Upper lobe of right lung (tissue), 1 donor: ENCODE measurements at regions not wholly inside any gene's neighbourhood (a gene's known extent, or its start where the extent isn't known, plus 50 kb on each side); places are given as distances from the start of the nearest gene placed in this dataset.

Source experiments
- ATAC-seq: fragments of 200-7000 bp; cut with Tn5 transposase; one replicate; pipeline ENCODE4 v1.9.1; 2020; ENCODE audit warnings: mild to moderate bottlenecking, moderate library complexity
- DNase-seq: peaks from one replicate; pipeline ENCODE4 v3.0.0-alpha.2; 2020
- H3K27ac ChIP-seq: fragments of 200-600 bp; one replicate; pipeline ENCODE4 v1.8.0; 2022
- H3K27me3 ChIP-seq: fragments of 200-600 bp; one replicate; pipeline ENCODE4 v1.8.0; 2022; ENCODE audit warnings: mild to moderate bottlenecking
- H3K36me3 ChIP-seq: fragments of 200-600 bp; one replicate; pipeline ENCODE4 v1.8.0; 2022
- H3K4me1 ChIP-seq: fragments of 200-600 bp; one replicate; pipeline ENCODE4 v1.8.0; 2022
- H3K4me3 ChIP-seq: fragments of 200-600 bp; one replicate; pipeline ENCODE4 v1.8.0; 2022; ENCODE audit warnings: mild to moderate bottlenecking
- H3K9me3 ChIP-seq: fragments of 200-600 bp; one replicate; pipeline ENCODE4 v1.8.0; 2022
- intact Hi-C: fragments of 100-400 bp; cut with DNase I; formaldehyde crosslinking; loops from one replicate; pipeline ENCODE4 v1.11.0; 2022
- TF ChIP-seq, protein P1 (sequence below): fragments of 200-600 bp; IDR thresholded peaks from one replicate; pipeline ENCODE4 v1.8.0; 2022; ENCODE audit warnings: antibody characterized with exemption
- donor health status: DM: no; HTN: yes; CAD: no; lungs with severe emphysema.

DNA sequence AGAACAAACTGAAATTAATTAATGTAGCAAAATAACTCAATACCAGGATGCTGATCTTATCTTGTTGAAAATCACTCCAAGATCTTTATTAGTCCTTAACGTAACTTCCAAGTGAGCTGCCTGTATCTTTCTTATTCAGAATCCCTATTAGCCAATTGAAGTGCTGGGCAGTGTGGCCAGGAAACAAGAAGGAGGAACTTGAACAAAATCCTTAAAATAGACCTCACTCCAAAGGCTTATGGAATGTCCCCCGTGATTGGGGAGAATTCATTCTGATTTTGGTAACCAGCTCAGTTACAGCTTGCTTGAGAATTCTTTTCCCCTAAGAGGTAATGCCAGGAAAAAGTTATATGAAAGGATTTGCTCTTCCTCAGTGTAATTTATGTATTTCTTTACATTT is 171.0 kb downstream of the DEPDC1B start:
- H3K4me1 ChIP-seq: no peaks in the 10 kb centered on the region
- H3K36me3 ChIP-seq: no peaks in the 10 kb centered on the region
- H3K27ac ChIP-seq: no peak overlapping the region
- TF ChIP-seq, protein P1, sequence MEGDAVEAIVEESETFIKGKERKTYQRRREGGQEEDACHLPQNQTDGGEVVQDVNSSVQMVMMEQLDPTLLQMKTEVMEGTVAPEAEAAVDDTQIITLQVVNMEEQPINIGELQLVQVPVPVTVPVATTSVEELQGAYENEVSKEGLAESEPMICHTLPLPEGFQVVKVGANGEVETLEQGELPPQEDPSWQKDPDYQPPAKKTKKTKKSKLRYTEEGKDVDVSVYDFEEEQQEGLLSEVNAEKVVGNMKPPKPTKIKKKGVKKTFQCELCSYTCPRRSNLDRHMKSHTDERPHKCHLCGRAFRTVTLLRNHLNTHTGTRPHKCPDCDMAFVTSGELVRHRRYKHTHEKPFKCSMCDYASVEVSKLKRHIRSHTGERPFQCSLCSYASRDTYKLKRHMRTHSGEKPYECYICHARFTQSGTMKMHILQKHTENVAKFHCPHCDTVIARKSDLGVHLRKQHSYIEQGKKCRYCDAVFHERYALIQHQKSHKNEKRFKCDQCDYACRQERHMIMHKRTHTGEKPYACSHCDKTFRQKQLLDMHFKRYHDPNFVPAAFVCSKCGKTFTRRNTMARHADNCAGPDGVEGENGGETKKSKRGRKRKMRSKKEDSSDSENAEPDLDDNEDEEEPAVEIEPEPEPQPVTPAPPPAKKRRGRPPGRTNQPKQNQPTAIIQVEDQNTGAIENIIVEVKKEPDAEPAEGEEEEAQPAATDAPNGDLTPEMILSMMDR: no peak
- intact Hi-C loops: no loop called here
- DNase-seq: no peak
- ATAC-seq: no peak
- no peak overlapping the region for H3K4me3 ChIP-seq
- no peaks in the 10 kb centered on the region for H3K9me3 ChIP-seq
- H3K27me3 ChIP-seq: no peaks in the 10 kb centered on the region

GRCh38 chr5:60527072-60527471 is 172.9 kb downstream of the DEPDC1B start:
- Histone ChIP-seq H3K4me1 (no peaks in the 10 kb centered on the region), H3K27me3 (no peaks in the 10 kb centered on the region), H3K9me3 (no peaks in the 10 kb centered on the region), H3K4me3 (no peak overlapping the region), H3K27ac (no peak overlapping the region), H3K36me3 (no peaks in the 10 kb centered on the region)
- TF ChIP-seq, protein P1: no peak
- no peak for ATAC-seq
- intact Hi-C loops: no loop called here
- no peak for DNase-seq

DNA sequence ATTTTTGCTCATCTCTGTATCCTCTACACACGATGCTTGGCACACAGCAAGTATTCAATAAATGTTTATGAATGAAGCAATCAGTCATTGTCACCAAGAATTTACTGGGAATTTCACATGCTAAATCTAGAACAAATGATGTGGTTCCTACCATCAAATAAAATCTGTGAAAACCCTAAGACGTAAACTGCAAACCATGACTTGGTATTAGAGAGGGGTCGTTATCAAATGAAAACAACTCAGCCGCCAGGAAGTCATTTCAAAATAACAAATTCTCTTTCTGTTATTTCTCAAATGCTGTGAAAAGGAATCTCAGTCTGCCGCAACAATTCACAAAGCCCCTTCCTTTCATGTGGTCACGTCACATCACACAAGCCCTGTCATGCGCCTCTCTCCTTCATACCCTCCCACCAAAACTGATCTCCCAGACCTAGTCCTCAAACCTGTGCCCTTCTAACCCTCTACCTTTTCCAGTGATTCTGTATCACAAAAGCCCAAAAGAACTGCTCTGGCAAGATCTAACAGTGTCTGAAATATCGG is 173.6 kb downstream of the DEPDC1B start:
- DNase-seq (no peak), ATAC-seq (no peak)
- Histone ChIP-seq H3K36me3 (no peaks in the 10 kb centered on the region), H3K4me1 (no peaks in the 10 kb centered on the region), H3K4me3 (no peak overlapping the region), H3K27me3 (no peaks in the 10 kb centered on the region), H3K27ac (no peak overlapping the region), H3K9me3 (no peaks in the 10 kb centered on the region)
- intact Hi-C loops: no loop called here
- TF ChIP-seq, protein P1: no peak

GRCh38 chr5:60522292-60522905 is 177.6 kb downstream of the DEPDC1B start:
- no peak overlapping the region for H3K4me3 ChIP-seq
- TF ChIP-seq, protein P1: no peak

DNA sequence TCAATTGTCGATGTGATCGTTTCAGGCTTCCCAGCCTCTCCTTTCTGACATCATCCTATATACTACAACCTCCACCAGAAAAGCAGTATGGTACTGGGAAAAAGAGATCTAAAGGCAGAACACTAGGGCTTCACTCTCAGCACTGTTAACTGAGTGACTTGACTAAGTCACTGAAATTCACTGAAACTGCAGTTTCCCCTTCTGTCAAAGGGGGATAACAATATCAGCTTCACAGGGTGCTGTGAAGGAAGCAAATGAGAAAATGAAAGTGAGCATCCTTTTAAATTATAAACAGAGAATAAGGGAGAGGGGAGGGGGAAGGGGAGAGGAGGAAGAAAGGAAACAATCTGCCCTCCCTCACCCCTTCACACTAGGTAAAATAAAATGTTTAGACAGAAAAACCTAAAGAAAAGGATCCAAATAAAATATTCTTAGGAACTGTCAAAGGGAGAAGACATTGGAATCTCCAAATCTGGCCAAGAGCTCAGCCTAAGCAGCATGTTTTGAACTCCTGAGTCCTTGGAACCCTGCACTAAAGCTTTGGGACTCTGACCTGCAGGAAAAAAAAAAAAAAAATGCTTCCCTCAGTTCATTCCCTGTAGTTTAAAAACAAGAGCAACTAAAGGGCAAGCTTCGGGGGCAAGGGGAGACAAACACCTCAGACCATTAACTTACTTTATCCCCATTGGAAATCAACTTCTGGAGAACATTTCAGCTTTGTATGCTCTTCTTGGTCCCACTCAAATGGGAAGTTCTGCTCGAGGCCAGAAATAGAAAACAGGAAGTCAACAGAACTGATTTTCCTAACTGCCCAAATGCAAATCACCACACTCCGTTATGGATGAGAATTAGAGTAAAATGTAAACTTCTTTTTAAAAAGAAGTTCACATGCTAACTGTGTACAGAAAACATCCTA is 178.3 kb downstream of the DEPDC1B start:
- TF ChIP-seq, protein P1: no peak
- Histone ChIP-seq H3K27me3 (no peaks in the 10 kb centered on the region), H3K4me3 (no peak overlapping the region), H3K4me1 (peaks cover 8% of the 10 kb centered on the region), H3K27ac (no peak overlapping the region), H3K36me3 (no peaks in the 10 kb centered on the region), H3K9me3 (no peaks in the 10 kb centered on the region)
- intact Hi-C loops: no loop called here
- no peak for ATAC-seq
- DNase-seq: no peak

More at GRCh38 chr5:60522292-60522905, 177.6 kb downstream of the DEPDC1B start:
- Histone ChIP-seq H3K27ac (no peak overlapping the region), H3K36me3 (no peaks in the 10 kb centered on the region), H3K27me3 (no peaks in the 10 kb centered on the region), H3K9me3 (no peaks in the 10 kb centered on the region), H3K4me1 (peaks cover 8% of the 10 kb centered on the region)
- no peak for ATAC-seq
- intact Hi-C loops: no loop called here
- DNase-seq: no peak
